ENCODE measurements at regions not wholly inside any gene's neighbourhood (a gene's known extent, or its start where the extent isn't known, plus 50 kb on each side); places are given as distances from the start of the nearest gene placed in this dataset.

- TF ChIP-seq POLR2A (IDR thresholded peaks at IDR 0.05) (no peak), POLR2AphosphoS5 (IDR thresholded peaks at IDR 0.05) (no peak)
- TF ChIP-seq, protein P1, sequence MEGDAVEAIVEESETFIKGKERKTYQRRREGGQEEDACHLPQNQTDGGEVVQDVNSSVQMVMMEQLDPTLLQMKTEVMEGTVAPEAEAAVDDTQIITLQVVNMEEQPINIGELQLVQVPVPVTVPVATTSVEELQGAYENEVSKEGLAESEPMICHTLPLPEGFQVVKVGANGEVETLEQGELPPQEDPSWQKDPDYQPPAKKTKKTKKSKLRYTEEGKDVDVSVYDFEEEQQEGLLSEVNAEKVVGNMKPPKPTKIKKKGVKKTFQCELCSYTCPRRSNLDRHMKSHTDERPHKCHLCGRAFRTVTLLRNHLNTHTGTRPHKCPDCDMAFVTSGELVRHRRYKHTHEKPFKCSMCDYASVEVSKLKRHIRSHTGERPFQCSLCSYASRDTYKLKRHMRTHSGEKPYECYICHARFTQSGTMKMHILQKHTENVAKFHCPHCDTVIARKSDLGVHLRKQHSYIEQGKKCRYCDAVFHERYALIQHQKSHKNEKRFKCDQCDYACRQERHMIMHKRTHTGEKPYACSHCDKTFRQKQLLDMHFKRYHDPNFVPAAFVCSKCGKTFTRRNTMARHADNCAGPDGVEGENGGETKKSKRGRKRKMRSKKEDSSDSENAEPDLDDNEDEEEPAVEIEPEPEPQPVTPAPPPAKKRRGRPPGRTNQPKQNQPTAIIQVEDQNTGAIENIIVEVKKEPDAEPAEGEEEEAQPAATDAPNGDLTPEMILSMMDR (IDR thresholded peaks at IDR 0.05) = no peak
Measured at GRCh38 chr16:87056551-87056950, 260.6 kb downstream of the C16orf95 start.
